ENCODE measurements at regions not wholly inside any gene's neighbourhood (a gene's known extent, or its start where the extent isn't known, plus 50 kb on each side); places are given as distances from the start of the nearest gene placed in this dataset.

DNA sequence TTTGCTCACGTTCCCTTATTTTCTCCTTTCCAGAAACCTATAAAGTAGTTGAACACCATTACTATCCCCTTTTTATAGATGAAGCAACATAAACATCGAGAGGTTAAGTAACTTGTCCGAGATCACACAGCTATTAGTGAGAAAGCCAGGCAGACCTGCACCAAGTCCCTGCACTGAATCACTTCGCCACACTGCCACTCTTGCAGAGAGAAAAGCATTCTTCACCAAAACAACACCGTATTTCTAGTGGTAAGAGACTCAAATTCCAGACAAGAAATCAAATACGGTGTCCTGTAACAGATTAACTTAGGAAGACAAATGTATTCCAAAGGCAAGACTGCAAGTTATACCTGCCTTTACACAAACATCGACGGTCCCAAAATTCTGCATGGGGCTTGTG, 82.0 kb upstream of the DMRT1 start (continued):
- TF ChIP-seq POLR2AphosphoS5 (IDR thresholded peaks at IDR 0.05; ENCODE audit: low read depth) (no peak), ZNF114 (CRISPR knock-in tag; IDR thresholded peaks at IDR 0.05) (no peak), EZH2 (IDR thresholded peaks at IDR 0.05; ENCODE audit: low read depth, unreplicated experiment) (no peak), ZNF462 (CRISPR knock-in tag; IDR thresholded peaks at IDR 0.05) (no peak)

- no peak overlapping the region for H3K4me3 Mint-ChIP-seq
- TF ChIP-seq, protein P1, sequence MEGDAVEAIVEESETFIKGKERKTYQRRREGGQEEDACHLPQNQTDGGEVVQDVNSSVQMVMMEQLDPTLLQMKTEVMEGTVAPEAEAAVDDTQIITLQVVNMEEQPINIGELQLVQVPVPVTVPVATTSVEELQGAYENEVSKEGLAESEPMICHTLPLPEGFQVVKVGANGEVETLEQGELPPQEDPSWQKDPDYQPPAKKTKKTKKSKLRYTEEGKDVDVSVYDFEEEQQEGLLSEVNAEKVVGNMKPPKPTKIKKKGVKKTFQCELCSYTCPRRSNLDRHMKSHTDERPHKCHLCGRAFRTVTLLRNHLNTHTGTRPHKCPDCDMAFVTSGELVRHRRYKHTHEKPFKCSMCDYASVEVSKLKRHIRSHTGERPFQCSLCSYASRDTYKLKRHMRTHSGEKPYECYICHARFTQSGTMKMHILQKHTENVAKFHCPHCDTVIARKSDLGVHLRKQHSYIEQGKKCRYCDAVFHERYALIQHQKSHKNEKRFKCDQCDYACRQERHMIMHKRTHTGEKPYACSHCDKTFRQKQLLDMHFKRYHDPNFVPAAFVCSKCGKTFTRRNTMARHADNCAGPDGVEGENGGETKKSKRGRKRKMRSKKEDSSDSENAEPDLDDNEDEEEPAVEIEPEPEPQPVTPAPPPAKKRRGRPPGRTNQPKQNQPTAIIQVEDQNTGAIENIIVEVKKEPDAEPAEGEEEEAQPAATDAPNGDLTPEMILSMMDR (conservative IDR thresholded peaks at IDR 0.05; ENCODE audit: low read depth in 2 of 2): no peak
- TF ChIP-seq ZNF331 (CRISPR knock-in tag; IDR thresholded peaks at IDR 0.05; ENCODE audit: low read depth) (no peak), JUNB (IDR thresholded peaks at IDR 0.05; ENCODE audit: unreplicated experiment) (no peak), POLR2AphosphoS5 (IDR thresholded peaks at IDR 0.05; ENCODE audit: low read depth) (no peak), STAT1 (IDR thresholded peaks at IDR 0.05; ENCODE audit: unreplicated experiment) (no peak), CREB1 (CRISPR knock-in tag; IDR thresholded peaks at IDR 0.05; ENCODE audit: low read depth) (no peak), REST (IDR thresholded peaks at IDR 0.05; ENCODE audit: unreplicated experiment) (no peak)
Measured at GRCh38 chr9:759983-760736, 81.3 kb upstream of the DMRT1 start.

More at GRCh38 chr9:759983-760736, 81.3 kb upstream of the DMRT1 start:
- Histone ChIP-seq H4K20me1 (replicated peaks; ENCODE audit: insufficient read depth) (no peaks in the 10 kb centered on the region), H2AFZ (no peak overlapping the region), H3K27me3 (ENCODE audit: insufficient read depth) (no peaks in the 10 kb centered on the region), H3K4me2 (no peak overlapping the region), H3K9me2 (ENCODE audit: insufficient read depth) (no peaks in the 10 kb centered on the region), H3K4me3 (no peak overlapping the region), H3K79me2 (replicated peaks; ENCODE audit: insufficient read depth) (no peaks in the 10 kb centered on the region), H3F3A (replicated peaks; ENCODE audit: low read depth) (no peaks in the 10 kb centered on the region), H3K27ac (ENCODE audit: low read depth) (no peak overlapping the region), H3K36me3 (ENCODE audit: insufficient read depth) (no peaks in the 10 kb centered on the region), H3K4me1 (ENCODE audit: insufficient read depth) (peaks cover 1% of the 10 kb centered on the region; the same call in 1 of the 2 replicates)
- Mint-ChIP-seq H3K27ac (no peak overlapping the region), H3K27me3 (ENCODE audit: insufficient read depth, low read depth, poor library complexity) (peaks cover 12% of the 10 kb centered on the region), H3K36me3 (ENCODE audit: low read depth) (no peaks in the 10 kb centered on the region), H3K9me3 (no peaks in the 10 kb centered on the region; the same call in 2 of the 3 replicates), H3K4me1 (peaks cover 15% of the 10 kb centered on the region)
- no peak for ATAC-seq
- DNase-seq (ENCODE audit: low spot score): no peak

Data from GM23338 (cell line).